ENCODE measurements at regions not wholly inside any gene's neighbourhood (a gene's known extent, or its start where the extent isn't known, plus 50 kb on each side); places are given as distances from the start of the nearest gene placed in this dataset.

- TF ChIP-seq CTCF (IDR thresholded peaks at IDR 0.05) (no peak), POLR2A (IDR thresholded peaks at IDR 0.05) (no peak)
Measured at GRCh38 chr5:175207321-175208040, 236.5 kb downstream of the DRD1 start.

Measured in esophagus squamous epithelium (tissue), 4 donors.